OCI-LY7 (cell line): ENCODE measurements at regions not wholly inside any gene's neighbourhood (a gene's known extent, or its start where the extent isn't known, plus 50 kb on each side); places are given as distances from the start of the nearest gene placed in this dataset.

Experiments used
- EZH2phosphoT487 ChIP-seq: fragments of 200-600 bp; sonication (generic); IDR thresholded peaks from 2 replicates; pipeline ENCODE4 v1.6.1; 2018; ENCODE audit warnings: low read depth, borderline replicate concordance, mild to moderate bottlenecking, mixed run types, antibody characterized with exemption, low read length, moderate library complexity, mixed read lengths
- TF ChIP-seq, protein P1 (sequence below): fragments of 200-600 bp; sonication (generic); conservative IDR thresholded peaks from 2 replicates; pipeline ENCODE4 v1.5.1; 2014; ENCODE audit warnings: mild to moderate bottlenecking, antibody characterized with exemption, low read length, moderate library complexity, mixed read lengths

GRCh38 chr9:18368206-18368605, 105.7 kb upstream of the ADAMTSL1 start:
- TF ChIP-seq, protein P1, sequence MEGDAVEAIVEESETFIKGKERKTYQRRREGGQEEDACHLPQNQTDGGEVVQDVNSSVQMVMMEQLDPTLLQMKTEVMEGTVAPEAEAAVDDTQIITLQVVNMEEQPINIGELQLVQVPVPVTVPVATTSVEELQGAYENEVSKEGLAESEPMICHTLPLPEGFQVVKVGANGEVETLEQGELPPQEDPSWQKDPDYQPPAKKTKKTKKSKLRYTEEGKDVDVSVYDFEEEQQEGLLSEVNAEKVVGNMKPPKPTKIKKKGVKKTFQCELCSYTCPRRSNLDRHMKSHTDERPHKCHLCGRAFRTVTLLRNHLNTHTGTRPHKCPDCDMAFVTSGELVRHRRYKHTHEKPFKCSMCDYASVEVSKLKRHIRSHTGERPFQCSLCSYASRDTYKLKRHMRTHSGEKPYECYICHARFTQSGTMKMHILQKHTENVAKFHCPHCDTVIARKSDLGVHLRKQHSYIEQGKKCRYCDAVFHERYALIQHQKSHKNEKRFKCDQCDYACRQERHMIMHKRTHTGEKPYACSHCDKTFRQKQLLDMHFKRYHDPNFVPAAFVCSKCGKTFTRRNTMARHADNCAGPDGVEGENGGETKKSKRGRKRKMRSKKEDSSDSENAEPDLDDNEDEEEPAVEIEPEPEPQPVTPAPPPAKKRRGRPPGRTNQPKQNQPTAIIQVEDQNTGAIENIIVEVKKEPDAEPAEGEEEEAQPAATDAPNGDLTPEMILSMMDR, result no peak
- no peak for TF ChIP-seq EZH2phosphoT487
